ENCODE measurements at regions not wholly inside any gene's neighbourhood (a gene's known extent, or its start where the extent isn't known, plus 50 kb on each side); places are given as distances from the start of the nearest gene placed in this dataset.
A peak's percentile ranks its signal among the peaks of the same experiment; 100 is the strongest.

GRCh38 chr15:56817321-56818080, 84.2 kb upstream of the ZNF280D start:
- Histone ChIP-seq H4K91ac (ENCODE audit: low read depth, low read length, poor library complexity) (no peak overlapping the region), H3K18ac (ENCODE audit: low read length) (no peak overlapping the region), H2BK15ac (ENCODE audit: low read length) (no peak overlapping the region), H2BK12ac (ENCODE audit: low read length) (no peak overlapping the region), H3K36me3 (replicated peaks in 1 of 2; ENCODE audit: control insufficient read depth in 2 of 2, insufficient read depth in 2 of 2, low read length in 2 of 2) (no peaks in the 10 kb centered on the region), H3K9ac (ENCODE audit: low read depth, low read length, poor library complexity) (no peak overlapping the region), H4K8ac (ENCODE audit: low read depth, low read length) (no peak overlapping the region), H3K4me2 (ENCODE audit: insufficient read depth, low read length, poor library complexity, severe bottlenecking) (no peak overlapping the region), H3K4me3 (ENCODE audit: low read length in 2 of 2) (no peak overlapping the region), H2AK5ac (ENCODE audit: low read depth, low read length) (no peak overlapping the region), H3K23ac (ENCODE audit: low read depth, low read length, poor library complexity) (no peak overlapping the region), H2AFZ (ENCODE audit: low read length) (peak overlapping the region; percentile 68), H3K4ac (ENCODE audit: low read length) (no peak overlapping the region), H3K79me1 (ENCODE audit: low read depth, low read length) (no peaks in the 10 kb centered on the region), H3K14ac (ENCODE audit: low read length) (no peak overlapping the region), H3K9me3 (replicated peaks in 1 of 2; ENCODE audit: control insufficient read depth in 2 of 2, insufficient read depth in 1 of 2, low read depth in 1 of 2, low read length in 2 of 2) (no peaks in the 10 kb centered on the region), H2BK5ac (ENCODE audit: low read length) (no peak overlapping the region), H3K27ac (replicated peaks; ENCODE audit: low read length) (no peak overlapping the region), H3K27me3 (ENCODE audit: control insufficient read depth in 3 of 3, insufficient read depth in 3 of 3, low read depth in 1 of 3, low read length in 3 of 3) (no peaks in the 10 kb centered on the region), H2BK120ac (ENCODE audit: low read depth, low read length) (no peak overlapping the region), H3K4me1 (ENCODE audit: control insufficient read depth in 2 of 2, insufficient read depth in 1 of 2, low read depth in 1 of 2, low read length in 2 of 2) (peaks cover 7 to 14% of the 10 kb centered on the region in 2 donors)
- peak; percentile 12 for DNase-seq (ENCODE audit: low spot score)
- WGBS, 2 donors (ENCODE audit: extremely low coverage in 2 of 2, insufficient read length in 2 of 2, insufficient replicate concordance in 1 of 2): no CpG with 5 or more reads among the region's 1 CpG

GRCh38 chr15:56816781-56817180, 83.5 kb upstream of the ZNF280D start:
- Histone ChIP-seq H2BK120ac (ENCODE audit: low read depth, low read length) (no peak overlapping the region), H3K36me3 (replicated peaks in 1 of 2; ENCODE audit: control insufficient read depth in 2 of 2, insufficient read depth in 2 of 2, low read length in 2 of 2) (no peaks in the 10 kb centered on the region), H3K9ac (ENCODE audit: low read depth, low read length, poor library complexity) (no peak overlapping the region), H3K27me3 (ENCODE audit: control insufficient read depth in 3 of 3, insufficient read depth in 3 of 3, low read depth in 1 of 3, low read length in 3 of 3) (no peaks in the 10 kb centered on the region), H2BK12ac (ENCODE audit: low read length) (no peak overlapping the region), H2BK5ac (ENCODE audit: low read length) (no peak overlapping the region), H3K4ac (ENCODE audit: low read length) (no peak overlapping the region), H2BK15ac (ENCODE audit: low read length) (no peak overlapping the region), H3K4me1 (ENCODE audit: control insufficient read depth in 2 of 2, insufficient read depth in 1 of 2, low read depth in 1 of 2, low read length in 2 of 2) (peaks cover 4 to 9% of the 10 kb centered on the region in 2 donors), H3K14ac (ENCODE audit: low read length) (no peak overlapping the region), H4K91ac (ENCODE audit: low read depth, low read length, poor library complexity) (no peak overlapping the region), H3K4me2 (ENCODE audit: insufficient read depth, low read length, poor library complexity, severe bottlenecking) (no peak overlapping the region), H4K8ac (ENCODE audit: low read depth, low read length) (no peak overlapping the region), H2AFZ (ENCODE audit: low read length) (no peak overlapping the region), H3K27ac (replicated peaks; ENCODE audit: low read length) (no peak overlapping the region), H3K18ac (ENCODE audit: low read length) (no peak overlapping the region), H3K23ac (ENCODE audit: low read depth, low read length, poor library complexity) (no peak overlapping the region), H2AK5ac (ENCODE audit: low read depth, low read length) (no peak overlapping the region), H3K9me3 (replicated peaks in 1 of 2; ENCODE audit: control insufficient read depth in 2 of 2, insufficient read depth in 1 of 2, low read depth in 1 of 2, low read length in 2 of 2) (no peaks in the 10 kb centered on the region), H3K4me3 (ENCODE audit: low read length in 2 of 2) (no peak overlapping the region), H3K79me1 (ENCODE audit: low read depth, low read length) (no peaks in the 10 kb centered on the region)
- WGBS, 2 donors (ENCODE audit: extremely low coverage in 2 of 2, insufficient read length in 2 of 2, insufficient replicate concordance in 1 of 2): no CpG with 5 or more reads among the region's 4 CpGs
- DNase-seq (ENCODE audit: low spot score): no peak

GRCh38 chr15:56815247-56815646, 81.9 kb upstream of the ZNF280D start:
- no peak for DNase-seq (ENCODE audit: low spot score)
- Histone ChIP-seq H4K8ac (ENCODE audit: low read depth, low read length) (no peak overlapping the region), H2BK120ac (ENCODE audit: low read depth, low read length) (no peak overlapping the region), H3K4me2 (ENCODE audit: insufficient read depth, low read length, poor library complexity, severe bottlenecking) (no peak overlapping the region), H2BK15ac (ENCODE audit: low read length) (no peak overlapping the region), H3K79me1 (ENCODE audit: low read depth, low read length) (no peaks in the 10 kb centered on the region), H3K4me3 (ENCODE audit: low read length in 2 of 2) (no peak overlapping the region), H3K9me3 (replicated peaks in 1 of 2; ENCODE audit: control insufficient read depth in 2 of 2, insufficient read depth in 1 of 2, low read depth in 1 of 2, low read length in 2 of 2) (no peaks in the 10 kb centered on the region), H3K36me3 (replicated peaks in 1 of 2; ENCODE audit: control insufficient read depth in 2 of 2, insufficient read depth in 2 of 2, low read length in 2 of 2) (no peaks in the 10 kb centered on the region), H2BK12ac (ENCODE audit: low read length) (no peak overlapping the region), H3K9ac (ENCODE audit: low read depth, low read length, poor library complexity) (no peak overlapping the region), H3K4ac (ENCODE audit: low read length) (no peak overlapping the region), H3K23ac (ENCODE audit: low read depth, low read length, poor library complexity) (no peak overlapping the region), H3K27me3 (ENCODE audit: control insufficient read depth in 3 of 3, insufficient read depth in 3 of 3, low read depth in 1 of 3, low read length in 3 of 3) (no peaks in the 10 kb centered on the region), H3K14ac (ENCODE audit: low read length) (no peak overlapping the region), H3K18ac (ENCODE audit: low read length) (no peak overlapping the region), H2AK5ac (ENCODE audit: low read depth, low read length) (no peak overlapping the region), H3K27ac (replicated peaks; ENCODE audit: low read length) (no peak overlapping the region), H4K91ac (ENCODE audit: low read depth, low read length, poor library complexity) (no peak overlapping the region), H2AFZ (ENCODE audit: low read length) (no peak overlapping the region), H3K4me1 (ENCODE audit: control insufficient read depth in 2 of 2, insufficient read depth in 1 of 2, low read depth in 1 of 2, low read length in 2 of 2) (peaks cover 4 to 9% of the 10 kb centered on the region in 2 donors), H2BK5ac (ENCODE audit: low read length) (no peak overlapping the region)
- WGBS, 2 donors (ENCODE audit: extremely low coverage in 2 of 2, insufficient read length in 2 of 2, insufficient replicate concordance in 1 of 2): no CpG with 5 or more reads among the region's 12 CpGs

GRCh38 chr15:56814429-56814828, 81.1 kb upstream of the ZNF280D start:
- no CpG with 5 or more reads among the region's 3 CpGs for WGBS, 2 donors (ENCODE audit: extremely low coverage in 2 of 2, insufficient read length in 2 of 2, insufficient replicate concordance in 1 of 2)
- no peak overlapping the region for H2AFZ ChIP-seq (ENCODE audit: low read length)
- no peak overlapping the region for H2BK15ac ChIP-seq (ENCODE audit: low read length)

More at GRCh38 chr15:56814429-56814828, 81.1 kb upstream of the ZNF280D start:
- H3K36me3 ChIP-seq (replicated peaks in 1 of 2; ENCODE audit: control insufficient read depth in 2 of 2, insufficient read depth in 2 of 2, low read length in 2 of 2): no peaks in the 10 kb centered on the region
- no peak overlapping the region for H3K18ac ChIP-seq (ENCODE audit: low read length)
- H3K27me3 ChIP-seq (ENCODE audit: control insufficient read depth in 3 of 3, insufficient read depth in 3 of 3, low read depth in 1 of 3, low read length in 3 of 3): no peaks in the 10 kb centered on the region
- no peak overlapping the region for H4K8ac ChIP-seq (ENCODE audit: low read depth, low read length)
- no peak overlapping the region for H2AK5ac ChIP-seq (ENCODE audit: low read depth, low read length)
- H2BK120ac ChIP-seq (ENCODE audit: low read depth, low read length): no peak overlapping the region
- no peak overlapping the region for H3K9ac ChIP-seq (ENCODE audit: low read depth, low read length, poor library complexity)
- H4K91ac ChIP-seq (ENCODE audit: low read depth, low read length, poor library complexity): no peak overlapping the region
- no peak overlapping the region for H2BK5ac ChIP-seq (ENCODE audit: low read length)
- peaks cover 4 to 9% of the 10 kb centered on the region in 2 donors for H3K4me1 ChIP-seq (ENCODE audit: control insufficient read depth in 2 of 2, insufficient read depth in 1 of 2, low read depth in 1 of 2, low read length in 2 of 2)
- H3K9me3 ChIP-seq (replicated peaks in 1 of 2; ENCODE audit: control insufficient read depth in 2 of 2, insufficient read depth in 1 of 2, low read depth in 1 of 2, low read length in 2 of 2): no peaks in the 10 kb centered on the region
- H3K14ac ChIP-seq (ENCODE audit: low read length): no peak overlapping the region
- DNase-seq (ENCODE audit: low spot score): no peak
- H3K4ac ChIP-seq (ENCODE audit: low read length): no peak overlapping the region
- no peak overlapping the region for H2BK12ac ChIP-seq (ENCODE audit: low read length)
- H3K4me2 ChIP-seq (ENCODE audit: insufficient read depth, low read length, poor library complexity, severe bottlenecking): no peak overlapping the region
- H3K79me1 ChIP-seq (ENCODE audit: low read depth, low read length): no peaks in the 10 kb centered on the region
- no peak overlapping the region for H3K4me3 ChIP-seq (ENCODE audit: low read length in 2 of 2)
- no peak overlapping the region for H3K23ac ChIP-seq (ENCODE audit: low read depth, low read length, poor library complexity)
- H3K27ac ChIP-seq (replicated peaks; ENCODE audit: low read length): no peak overlapping the region

Measured in neuronal stem cell (in vitro differentiated cells).